ENCODE measurements at regions not wholly inside any gene's neighbourhood (a gene's known extent, or its start where the extent isn't known, plus 50 kb on each side); places are given as distances from the start of the nearest gene placed in this dataset.

GRCh38 chr7:26472971-26473370 is 181.3 kb downstream of the SNX10 start:
- TF ChIP-seq EZH2phosphoT487 (IDR thresholded peaks at IDR 0.05; ENCODE audit: borderline replicate concordance, low read depth) (no peak), FOXM1 (IDR thresholded peaks at IDR 0.05; ENCODE audit: low read depth) (no peak), ELF1 (IDR thresholded peaks at IDR 0.05) (no peak), YY1 (IDR thresholded peaks at IDR 0.05; ENCODE audit: low read depth) (no peak), FOXJ3 (CRISPR knock-in tag; IDR thresholded peaks at IDR 0.05) (no peak), SIN3A (IDR thresholded peaks at IDR 0.05; ENCODE audit: borderline replicate concordance, low read depth, low read length) (no peak), CHD2 (IDR thresholded peaks at IDR 0.05; ENCODE audit: low read length, partially characterized antibody) (no peak), RXRA (IDR thresholded peaks at IDR 0.05; ENCODE audit: borderline replicate concordance, low read depth) (no peak), REST (IDR thresholded peaks at IDR 0.05; ENCODE audit: low read depth, low read length) (no peak), GATA2 (CRISPR knock-in tag; IDR thresholded peaks at IDR 0.05) (no peak), TCF12 (IDR thresholded peaks at IDR 0.05) (no peak), SMC3 (IDR thresholded peaks at IDR 0.05; ENCODE audit: low read depth, low read length) (no peak), GABPA (IDR thresholded peaks at IDR 0.05; ENCODE audit: low read depth) (no peak)
- TF ChIP-seq, protein P1, sequence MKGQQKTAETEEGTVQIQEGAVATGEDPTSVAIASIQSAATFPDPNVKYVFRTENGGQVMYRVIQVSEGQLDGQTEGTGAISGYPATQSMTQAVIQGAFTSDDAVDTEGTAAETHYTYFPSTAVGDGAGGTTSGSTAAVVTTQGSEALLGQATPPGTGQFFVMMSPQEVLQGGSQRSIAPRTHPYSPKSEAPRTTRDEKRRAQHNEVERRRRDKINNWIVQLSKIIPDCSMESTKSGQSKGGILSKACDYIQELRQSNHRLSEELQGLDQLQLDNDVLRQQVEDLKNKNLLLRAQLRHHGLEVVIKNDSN (IDR thresholded peaks at IDR 0.05; ENCODE audit: borderline replicate concordance, low read depth) = no peak
- DNase-seq = no peak
- WGBS (ENCODE audit: low lambda C conversion rate) = 38% methylated on average over 2 of the region's 2 CpGs
- no peak overlapping the region for H3K4me2 ChIP-seq
- no peaks in the 10 kb centered on the region for H4K20me1 ChIP-seq (ENCODE audit: insufficient read depth)
- no peaks in the 10 kb centered on the region for H3K79me2 ChIP-seq (ENCODE audit: insufficient read depth)
- H3K27ac ChIP-seq (ENCODE audit: low read depth in 2 of 2, low read length in 1 of 2) = no peak overlapping the region
- H3K4me1 ChIP-seq (ENCODE audit: control insufficient read depth in 1 of 2, insufficient read depth in 2 of 2, low read depth in 1 of 2, low read length in 1 of 2) = no peaks in the 10 kb centered on the region
- H3K9me2 ChIP-seq = no peaks in the 10 kb centered on the region
- H3K9ac ChIP-seq = no peak overlapping the region
- no peaks in the 10 kb centered on the region for H3K27me3 ChIP-seq (ENCODE audit: insufficient read depth)
- ChIA-PET CTCF (no interaction called here), POLR2A (no interaction called here)
- no peaks in the 10 kb centered on the region for H3F3A ChIP-seq (replicated peaks; ENCODE audit: insufficient read depth)
- no peaks in the 10 kb centered on the region for H3K9me3 ChIP-seq
- H3K4me3 ChIP-seq (ENCODE audit: low read depth in 2 of 2, low read length in 1 of 2) = no peak overlapping the region
- H3K36me3 ChIP-seq (replicated peaks in 1 of 2; ENCODE audit: control insufficient read depth in 1 of 2, insufficient read depth in 2 of 2, low read length in 1 of 2) = no peaks in the 10 kb centered on the region
- no peak overlapping the region for H2AFZ ChIP-seq (ENCODE audit: low read depth)

- no peaks in the 10 kb centered on the region for H3K36me3 ChIP-seq (replicated peaks in 1 of 2; ENCODE audit: control insufficient read depth in 1 of 2, insufficient read depth in 2 of 2, low read length in 1 of 2)
- no peak overlapping the region for H3K4me2 ChIP-seq
- no peaks in the 10 kb centered on the region for H4K20me1 ChIP-seq (ENCODE audit: insufficient read depth)
- TF ChIP-seq NFIC (IDR thresholded peaks at IDR 0.05; ENCODE audit: borderline replicate concordance) = no peak
- TF ChIP-seq GATA2 (CRISPR knock-in tag; IDR thresholded peaks at IDR 0.05) = no peak
- no peak for TF ChIP-seq ELF1 (IDR thresholded peaks at IDR 0.05)
- TF ChIP-seq USF2 (IDR thresholded peaks at IDR 0.05; ENCODE audit: borderline replicate concordance, low read depth, low read length) = no peak
- TF ChIP-seq SMC3 (IDR thresholded peaks at IDR 0.05; ENCODE audit: low read depth, low read length) = no peak
- TF ChIP-seq MEF2A (IDR thresholded peaks at IDR 0.05; ENCODE audit: borderline replicate concordance, low read depth) = no peak
- H3F3A ChIP-seq (replicated peaks; ENCODE audit: insufficient read depth) = no peaks in the 10 kb centered on the region
- no peaks in the 10 kb centered on the region for H3K9me2 ChIP-seq
- 81% methylated on average over 1 of the region's 1 CpG for WGBS (ENCODE audit: low lambda C conversion rate)
- no peak overlapping the region for H3K9ac ChIP-seq
- ChIA-PET POLR2A (no interaction called here), CTCF (no interaction called here)
- H2AFZ ChIP-seq (ENCODE audit: low read depth) = no peak overlapping the region
- no peaks in the 10 kb centered on the region for H3K27me3 ChIP-seq (ENCODE audit: insufficient read depth)
- no peaks in the 10 kb centered on the region; a peak in 1 of 4 replicates for H3K4me1 ChIP-seq (ENCODE audit: control insufficient read depth in 1 of 2, insufficient read depth in 2 of 2, low read depth in 1 of 2, low read length in 1 of 2)
- H3K4me3 ChIP-seq (ENCODE audit: low read depth in 2 of 2, low read length in 1 of 2) = no peak overlapping the region
- no peaks in the 10 kb centered on the region for H3K79me2 ChIP-seq (ENCODE audit: insufficient read depth)
- no peaks in the 10 kb centered on the region for H3K9me3 ChIP-seq
- H3K27ac ChIP-seq (ENCODE audit: low read depth in 2 of 2, low read length in 1 of 2) = no peak overlapping the region
- no peak for DNase-seq
Measured at GRCh38 chr7:26476271-26476670, 184.6 kb downstream of the SNX10 start.

Measured in SK-N-SH (cell line).